A549 (cell line): ENCODE measurements at regions not wholly inside any gene's neighbourhood (a gene's known extent, or its start where the extent isn't known, plus 50 kb on each side); places are given as distances from the start of the nearest gene placed in this dataset.

Experiments
- ATAC-seq, 2 experiments: fragments of 200-7000 bp in 1 of 2; fragments of >200 bp in 1 of 2; cut with Nextera tagmentation in 1 of 2; cut with Tn5 transposase in 1 of 2; 3 replicates each; pipeline versions ENCODE4 v1.8.0 to v1.9.1; 2018 to 2020; ENCODE audit warnings: mild to moderate bottlenecking in 1 of 2, moderate library complexity in 1 of 2
- CTCF ChIA-PET: fragments of 300-600 bp; sonication (Branson Sonifier 250); formaldehyde crosslinking; extraction: SDS; loops from one replicate; lab custom pipeline; 2021; ENCODE audit warnings: antibody characterized with exemption, inconsistent platforms; lab: Yijun Ruan, JAX
- POLR2A ChIA-PET: fragments of 350-600 bp; formaldehyde crosslinking; extraction: SDS; loops from one replicate; lab custom pipeline; 2021; ENCODE audit warnings: antibody characterized with exemption, inconsistent platforms; lab: Yijun Ruan, JAX
- DNase-seq, 2 experiments: peaks; one replicate each; pipeline versions ENCODE4 v3.0.0 to v3.0.0-alpha.2; 2011 to 2016; ENCODE audit warnings: low read depth in 1 of 2, low spot score in 1 of 2
- FAIRE-seq: peaks from 2 replicates; lab custom pipeline; 2011; peaks lifted over from hg19 to GRCh38; lab: Jason Lieb, UNC
- H3K27ac ChIP-seq, 2 experiments: fragments of >200 bp; sonication (Bioruptor Twin); formaldehyde crosslinking; 3 replicates each; pipeline ENCODE4 v1.5.1; 2016 to 2017
- H3K4me1 ChIP-seq: fragments of >200 bp; sonication (Bioruptor Twin); formaldehyde crosslinking; 3 replicates; pipeline ENCODE4 v1.6.1; 2016
- H3K4me2 ChIP-seq: fragments of >200 bp; sonication (Bioruptor Twin); formaldehyde crosslinking; 3 replicates; pipeline ENCODE4 v1.6.1; 2016
- H3K4me3 ChIP-seq: fragments of >200 bp; sonication (Bioruptor Twin); formaldehyde crosslinking; 3 replicates; pipeline ENCODE4 v1.5.1; 2016
- H3K9me3 ChIP-seq: fragments of >200 bp; sonication (Bioruptor Twin); formaldehyde crosslinking; 3 replicates; pipeline ENCODE4 v1.6.1; 2016
- BCL3 ChIP-seq: fragments of >200 bp; sonication (Bioruptor Twin); formaldehyde crosslinking; IDR thresholded peaks from 3 replicates; pipeline ENCODE4 v1.6.1; 2016
- BHLHE40 ChIP-seq: IDR thresholded peaks from 2 replicates; pipeline ENCODE4 v1.6.1; 2012; ENCODE audit warnings: low read depth, low read length, inconsistent platforms
- CBX2 ChIP-seq: fragments of 200-600 bp; sonication (generic); IDR thresholded peaks from 2 replicates; pipeline ENCODE4 v1.6.1; 2016; ENCODE audit warnings: low read depth, mild to moderate bottlenecking, borderline replicate concordance
- CBX8 ChIP-seq: fragments of 200-600 bp; sonication (generic); IDR thresholded peaks from 2 replicates; pipeline ENCODE4 v1.6.1; 2016
- CHD2 ChIP-seq: fragments of 150-350 bp; IDR thresholded peaks from 2 replicates; pipeline ENCODE4 v1.6.1; 2014; ENCODE audit warnings: low read length; ENCODE audit not compliant: partially characterized antibody
- CHD4 ChIP-seq: fragments of 200-600 bp; sonication (generic); IDR thresholded peaks from 2 replicates; pipeline ENCODE4 v1.6.1; 2016; ENCODE audit warnings: antibody characterized with exemption, mild to moderate bottlenecking, borderline replicate concordance
- EHF ChIP-seq: fragments of 250-450 bp; sonication (Bioruptor Pico); IDR thresholded peaks from 2 replicates; pipeline ENCODE4 v1.5.0; 2020; ENCODE audit warnings: mild to moderate bottlenecking
- EP300 ChIP-seq, 2 experiments: fragments of >200 bp; sonication (Bioruptor Twin); formaldehyde crosslinking; IDR thresholded peaks; 2 replicates in 1 of 2; 3 replicates in 1 of 2; pipeline ENCODE4 v1.6.1; 2016 to 2017
- FOSB ChIP-seq: fragments of 250-450 bp; sonication (Bioruptor Pico); IDR thresholded peaks from 2 replicates; pipeline ENCODE4 v1.5.0; 2020; ENCODE audit warnings: mild to moderate bottlenecking, moderate library complexity
- FOXS1 ChIP-seq: fragments of 250-450 bp; sonication (Bioruptor Pico); IDR thresholded peaks from 2 replicates; pipeline ENCODE4 v1.5.0; 2020; ENCODE audit warnings: mild to moderate bottlenecking, moderate library complexity
- HDAC2 ChIP-seq: fragments of 200-600 bp; sonication (generic); IDR thresholded peaks from 2 replicates; pipeline ENCODE4 v1.6.1; 2016
- HEYL ChIP-seq: fragments of 250-450 bp; sonication (Bioruptor Pico); IDR thresholded peaks from 2 replicates; pipeline ENCODE4 v1.8.0; 2021; ENCODE audit warnings: mild to moderate bottlenecking, moderate library complexity
- HOXA7 ChIP-seq: fragments of 250-450 bp; sonication (Bioruptor Pico); IDR thresholded peaks from 2 replicates; pipeline ENCODE4 v1.5.0; 2020; ENCODE audit warnings: mild to moderate bottlenecking, moderate library complexity
- HOXB5 ChIP-seq: fragments of 250-450 bp; sonication (Bioruptor Pico); IDR thresholded peaks from 2 replicates; pipeline ENCODE4 v1.5.0; 2020; ENCODE audit warnings: mild to moderate bottlenecking, moderate library complexity
- KDM5A ChIP-seq: fragments of 200-600 bp; sonication (generic); IDR thresholded peaks from 2 replicates; pipeline ENCODE4 v1.6.1; 2016; ENCODE audit warnings: antibody characterized with exemption, mild to moderate bottlenecking
- MAX ChIP-seq: IDR thresholded peaks from 2 replicates; pipeline ENCODE4 v1.6.1; 2012
- MYC ChIP-seq: IDR thresholded peaks from 2 replicates; pipeline ENCODE4 v1.6.1; 2012; ENCODE audit warnings: mild to moderate bottlenecking, inconsistent platforms, low read length, improper control_type of control experiment, borderline replicate concordance
- NR3C1 ChIP-seq: fragments of >200 bp; sonication (Bioruptor Twin); formaldehyde crosslinking; IDR thresholded peaks from 3 replicates; pipeline ENCODE4 v1.6.1; 2017
- PBX3 ChIP-seq: IDR thresholded peaks from 2 replicates; pipeline ENCODE4 v1.6.1; 2012
- POLR2A ChIP-seq: IDR thresholded peaks from 2 replicates; pipeline ENCODE4 v1.6.1; 2012; ENCODE audit warnings: mild to moderate bottlenecking, low read length
- POLR2AphosphoS2 ChIP-seq: conservative IDR thresholded peaks from 2 replicates; pipeline ENCODE4 v1.6.1; 2012; ENCODE audit warnings: low read length, improper control_type of control experiment, inconsistent platforms
- RARB ChIP-seq: fragments of 250-450 bp; sonication (Bioruptor Pico); IDR thresholded peaks from 2 replicates; pipeline ENCODE4 v1.8.0; 2021; ENCODE audit warnings: mild to moderate bottlenecking, moderate library complexity
- RFX5 ChIP-seq: fragments of 450-650 bp; IDR thresholded peaks from 2 replicates; pipeline ENCODE4 v1.7.1; 2014; ENCODE audit warnings: antibody characterized with exemption, mild to moderate bottlenecking, moderate library complexity
- SMC3 ChIP-seq: fragments of >200 bp; sonication (Bioruptor Twin); formaldehyde crosslinking; IDR thresholded peaks from 3 replicates; pipeline ENCODE4 v1.6.1; 2018; ENCODE audit warnings: inconsistent platforms
- TFCP2L1 ChIP-seq: fragments of 250-450 bp; sonication (Bioruptor Pico); IDR thresholded peaks from 2 replicates; pipeline ENCODE4 v1.5.0; 2021; ENCODE audit warnings: mild to moderate bottlenecking
- TP53 ChIP-seq: fragments of 250-450 bp; sonication (Bioruptor Pico); IDR thresholded peaks from 2 replicates; pipeline ENCODE4 v1.5.0; 2021; ENCODE audit warnings: mild to moderate bottlenecking, moderate library complexity
- ZC3H11A ChIP-seq: fragments of 450-650 bp; IDR thresholded peaks from 2 replicates; pipeline ENCODE4 v1.6.1; 2014; ENCODE audit warnings: antibody characterized with exemption, mild to moderate bottlenecking
- ZSCAN20 ChIP-seq: fragments of 250-450 bp; sonication (Bioruptor Pico); IDR thresholded peaks from 2 replicates; pipeline ENCODE4 v1.8.0; 2022; ENCODE audit warnings: mild to moderate bottlenecking, moderate library complexity
- WGBS: methylation state at CpG from one replicate; pipeline ENCODE4 v1.1.6; 2017; ENCODE audit errors: missing lambda C conversion rate; 5-methylcytosine and 5-hydroxymethylcytosine counted together

- WGBS, result 76% methylated on average over 10 of the region's 10 CpGs
- H3K4me1 ChIP-seq, result no peaks in the 10 kb centered on the region
- no peaks in the 10 kb centered on the region for H3K9me3 ChIP-seq
- H3K4me2 ChIP-seq, result no peak overlapping the region
- CTCF ChIA-PET, result interaction anchor here (0.5 to 1.9 kb wide), 3 partner anchors 9 to 696 kb away, joined by 4 to 5 read pairs (median 4); no protein-coding TSS in a partner anchor
- TF ChIP-seq HEYL (CRISPR knock-in tag) (no peak), EHF (CRISPR knock-in tag) (no peak), KDM5A (no peak), HDAC2 (no peak), POLR2A (no peak), FOSB (CRISPR knock-in tag) (no peak), NR3C1 (no peak), PBX3 (no peak), CHD2 (no peak), SMC3 (no peak), TP53 (CRISPR knock-in tag) (no peak), CHD4 (no peak), RFX5 (no peak), TFCP2L1 (no peak), ZC3H11A (no peak), FOXS1 (CRISPR knock-in tag) (no peak), RARB (CRISPR knock-in tag) (no peak), EP300 (IDR thresholded peaks at IDR 0.05) (no peak), CBX2 (no peak), HOXA7 (CRISPR knock-in tag) (no peak)
- no peak overlapping the region for H3K4me3 ChIP-seq
- POLR2A ChIA-PET, result no interaction called here
- ATAC-seq (no peak), DNase-seq (no peak), FAIRE-seq (no peak)
- H3K27ac ChIP-seq, result no peak overlapping the region
Measured at GRCh38 chr10:4074545-4075407, 289.8 kb upstream of the KLF6 start.

GRCh38 chr10:4073912-4074311 lies 288.9 kb upstream of the KLF6 start:
- no peaks in the 10 kb centered on the region for H3K9me3 ChIP-seq
- DNase-seq, result no peak
- 86% methylated on average over 1 of the region's 1 CpG for WGBS
- no peak overlapping the region for H3K27ac ChIP-seq
- TF ChIP-seq POLR2AphosphoS2 (no peak), KDM5A (no peak), TFCP2L1 (no peak), CBX8 (no peak), MYC (no peak), FOXS1 (CRISPR knock-in tag) (no peak), PBX3 (no peak), HOXB5 (CRISPR knock-in tag) (no peak), ZSCAN20 (CRISPR knock-in tag) (no peak), BHLHE40 (no peak), HOXA7 (CRISPR knock-in tag) (no peak), MAX (no peak), BCL3 (no peak), EHF (CRISPR knock-in tag) (no peak), CHD2 (no peak), SMC3 (no peak)
- TF ChIP-seq, all 56 proteins: peak for 0
- CTCF ChIA-PET, result interaction anchor here (0.5 to 1.9 kb wide), 3 partner anchors 10 to 697 kb away, joined by 4 to 5 read pairs (median 4); no protein-coding TSS in a partner anchor
- Histone ChIP-seq H3K4me1 (no peaks in the 10 kb centered on the region), H3K4me2 (no peak overlapping the region), H3K4me3 (no peak overlapping the region)
- no peak for FAIRE-seq
- POLR2A ChIA-PET, result no interaction called here
- ATAC-seq, result no peak
